ENCODE measurements at regions not wholly inside any gene's neighbourhood (a gene's known extent, or its start where the extent isn't known, plus 50 kb on each side); places are given as distances from the start of the nearest gene placed in this dataset.

- TF ChIP-seq CTCF (IDR thresholded peaks at IDR 0.05) = no peak
- no peak overlapping the region for H3K4me3 ChIP-seq
- DNase-seq (ENCODE audit: low spot score) = no peak
- no peak overlapping the region for H3K27ac ChIP-seq
Observed at GRCh38 chr2:219692521-219692920, 65.1 kb downstream of the SLC4A3 start.

GRCh38 chr2:219695145-219695709 lies 67.8 kb downstream of the SLC4A3 start:
- TF ChIP-seq CTCF (IDR thresholded peaks at IDR 0.05) = no peak
- DNase-seq (ENCODE audit: low spot score) = no peak
- no peak overlapping the region for H3K4me3 ChIP-seq
- no peak overlapping the region for H3K27ac ChIP-seq

- H3K27ac ChIP-seq = no peak overlapping the region
- no peak overlapping the region for H3K4me3 ChIP-seq
- DNase-seq (ENCODE audit: low spot score) = no peak
- no peak for TF ChIP-seq CTCF (IDR thresholded peaks at IDR 0.05)
Observed at GRCh38 chr2:219697811-219698747, 70.6 kb downstream of the SLC4A3 start.

GRCh38 chr2:219698748-219699439 lies 71.5 kb downstream of the SLC4A3 start:
- no peak overlapping the region for H3K27ac ChIP-seq
- no peak for TF ChIP-seq CTCF (IDR thresholded peaks at IDR 0.05)
- H3K4me3 ChIP-seq = no peak overlapping the region
- no peak for DNase-seq (ENCODE audit: low spot score)

GRCh38 chr2:219699440-219699821 lies 72.0 kb downstream of the SLC4A3 start:
- Histone ChIP-seq H3K27ac (no peak overlapping the region), H3K4me3 (no peak overlapping the region)
- TF ChIP-seq CTCF (IDR thresholded peaks at IDR 0.05) = no peak
- no peak for DNase-seq (ENCODE audit: low spot score)

GRCh38 chr2:219701847-219702634 lies 74.6 kb downstream of the SLC4A3 start:
- no peak overlapping the region for H3K4me3 ChIP-seq
- DNase-seq (ENCODE audit: low spot score) = no peak
- no peak overlapping the region for H3K27ac ChIP-seq
- TF ChIP-seq CTCF (IDR thresholded peaks at IDR 0.05) = no peak
